B cell (primary cell): ENCODE measurements at regions not wholly inside any gene's neighbourhood (a gene's known extent, or its start where the extent isn't known, plus 50 kb on each side); places are given as distances from the start of the nearest gene placed in this dataset.
"Not testable (repeated sequence)": the region's sequence is repeated elsewhere in the genome, so short reads cannot be mapped to it uniquely, and the experiment has no call there.

Experiments
- ATAC-seq: fragments of 200-7000 bp; cut with Tn5 transposase; one replicate; pipeline ENCODE4 v1.10.0; 2021; ENCODE audit warnings: low read depth, mild to moderate bottlenecking, moderate number of reproducible peaks, moderate library complexity
- CTCF ChIA-PET: fragments of 350-600 bp; sonication (Branson Sonifier 250); formaldehyde crosslinking; loops from one replicate; lab custom pipeline; 2021; ENCODE audit warnings: antibody characterized with exemption, inconsistent platforms; lab: Charles Lee
- POLR2A ChIA-PET: fragments of 350-600 bp; sonication (Branson Sonifier 250); formaldehyde crosslinking; loops from one replicate; lab custom pipeline; 2021; ENCODE audit warnings: antibody characterized with exemption; lab: Charles Lee
- DNase-seq: peaks from one replicate; pipeline ENCODE4 v3.0.0; 2013
- H2AFZ ChIP-seq: 2 replicates; pipeline ENCODE4 v1.6.1; 2012; ENCODE audit warnings: mild to moderate bottlenecking, low read depth, low read length; ENCODE audit not compliant: insufficient read depth, poor library complexity, severe bottlenecking
- H3K27ac ChIP-seq, 2 donors: 1 replicate in 1 of 2; 2 replicates in 1 of 2; pipeline ENCODE4 v1.5.1; 2012 to 2013; ENCODE audit warnings: low read length in 2 of 2, mild to moderate bottlenecking in 2 of 2, moderate library complexity in 1 of 2
- H3K27me3 ChIP-seq, 4 experiments: fragments of 200-600 bp in 1 of 4; sonication (generic) in 1 of 4; replicated peaks in 1 of 4; 1 replicate in 2 of 4; 2 replicates in 2 of 4; pipeline versions ENCODE4 v1.6.1 to v1.7.0; 2013 to 2016; ENCODE audit warnings: low read length in 3 of 4, mild to moderate bottlenecking in 2 of 4, mixed read lengths in 1 of 4, moderate library complexity in 1 of 4; ENCODE audit not compliant: insufficient read depth in 4 of 4, control insufficient read depth in 3 of 4; ENCODE audit errors: control extremely low read depth in 1 of 4
- H3K36me3 ChIP-seq, 2 experiments: replicated peaks in 1 of 2; 1 replicate in 1 of 2; 2 replicates in 1 of 2; pipeline versions ENCODE4 v1.6.1 to v1.7.1; 2013; ENCODE audit warnings: low read length in 1 of 2; ENCODE audit not compliant: insufficient read depth in 2 of 2, control insufficient read depth in 1 of 2; ENCODE audit errors: control extremely low read depth in 1 of 2, extremely low read depth in 1 of 2
- H3K4me1 ChIP-seq, 2 donors: fragments of 200-600 bp in 1 of 2; sonication (generic) in 1 of 2; 1 replicate in 1 of 2; 2 replicates in 1 of 2; pipeline versions ENCODE4 v1.5.1 to v1.6.1; 2013 to 2017; ENCODE audit warnings: low read length in 2 of 2; ENCODE audit not compliant: control insufficient read depth in 2 of 2, insufficient read depth in 2 of 2
- H3K4me2 ChIP-seq: replicated peaks from 2 replicates; pipeline ENCODE3; 2012; ENCODE audit warnings: mild to moderate bottlenecking, low read depth, low read length; ENCODE audit not compliant: poor library complexity, severe bottlenecking
- H3K4me3 ChIP-seq, 5 experiments: fragments of 200-600 bp in 1 of 5; sonication (generic) in 1 of 5; 1 replicate in 3 of 5; 2 replicates in 2 of 5; pipeline versions ENCODE4 v1.5.1 to v1.7.0; 2011 to 2016; ENCODE audit warnings: low read length in 4 of 5, mild to moderate bottlenecking in 4 of 5, low read depth in 2 of 5, control low read depth in 1 of 5, moderate library complexity in 1 of 5; ENCODE audit not compliant: insufficient read depth in 1 of 5; ENCODE audit errors: control extremely low read depth in 1 of 5, extremely low read depth in 1 of 5
- H3K79me2 ChIP-seq: fragments of 200-600 bp; sonication (generic); one replicate; pipeline ENCODE4 v1.6.0; 2016; ENCODE audit warnings: low read length; ENCODE audit not compliant: control insufficient read depth, insufficient read depth
- H3K9ac ChIP-seq: fragments of 200-600 bp; sonication (generic); 2 replicates; pipeline ENCODE4 v1.6.1; 2017; ENCODE audit warnings: mild to moderate bottlenecking, low read length, moderate library complexity
- H3K9me3 ChIP-seq, 3 donors: one replicate each; pipeline versions ENCODE4 v1.6.1 to v1.7.1; 2013; ENCODE audit warnings: low read length in 2 of 3; ENCODE audit not compliant: control insufficient read depth in 2 of 3, insufficient read depth in 1 of 3; ENCODE audit errors: control extremely low read depth in 1 of 3
- H4K20me1 ChIP-seq: 2 replicates; pipeline ENCODE4 v1.6.0; 2012; ENCODE audit warnings: mild to moderate bottlenecking, low read length; ENCODE audit not compliant: insufficient read depth, control insufficient read depth, poor library complexity, severe bottlenecking
- H3K27ac Mint-ChIP-seq: one replicate; pipeline ENCODE4 v1.8.0; 2021; ENCODE audit warnings: mixed read lengths
- H3K27me3 Mint-ChIP-seq: one replicate; pipeline ENCODE4 v1.8.0; 2021; ENCODE audit warnings: mixed read lengths
- H3K4me1 Mint-ChIP-seq: one replicate; pipeline ENCODE4 v1.8.0; 2021; ENCODE audit warnings: mixed read lengths
- H3K4me3 Mint-ChIP-seq: one replicate; pipeline ENCODE4 v1.8.0; 2021; ENCODE audit warnings: mixed read lengths
- H3K9me3 Mint-ChIP-seq: one replicate; pipeline ENCODE4 v1.8.0; 2022; ENCODE audit warnings: mixed read lengths; ENCODE audit not compliant: insufficient read depth
- EZH2 ChIP-seq: IDR thresholded peaks from 2 replicates; pipeline ENCODE4 v1.6.1; 2012; ENCODE audit warnings: borderline replicate concordance, low read depth, mild to moderate bottlenecking, moderate library complexity, low read length; ENCODE audit not compliant: insufficient read depth, poor library complexity, severe bottlenecking
- WGBS: methylation state at CpG from one replicate; pipeline ENCODE4 v1.1.5; 2013; ENCODE audit warnings: missing lambda C conversion rate; ENCODE audit not compliant: insufficient coverage; 5-methylcytosine and 5-hydroxymethylcytosine counted together
- intact Hi-C: fragments of 100-400 bp; cut with micrococcal nuclease; formaldehyde crosslinking; loops from one replicate; pipeline ENCODE4 v1.10.0; 2022
- TF ChIP-seq, protein P1 (sequence below): fragments of 200-600 bp; IDR thresholded peaks from one replicate; pipeline ENCODE4 v1.8.0; 2022; ENCODE audit warnings: antibody characterized with exemption, mild to moderate bottlenecking

DNA sequence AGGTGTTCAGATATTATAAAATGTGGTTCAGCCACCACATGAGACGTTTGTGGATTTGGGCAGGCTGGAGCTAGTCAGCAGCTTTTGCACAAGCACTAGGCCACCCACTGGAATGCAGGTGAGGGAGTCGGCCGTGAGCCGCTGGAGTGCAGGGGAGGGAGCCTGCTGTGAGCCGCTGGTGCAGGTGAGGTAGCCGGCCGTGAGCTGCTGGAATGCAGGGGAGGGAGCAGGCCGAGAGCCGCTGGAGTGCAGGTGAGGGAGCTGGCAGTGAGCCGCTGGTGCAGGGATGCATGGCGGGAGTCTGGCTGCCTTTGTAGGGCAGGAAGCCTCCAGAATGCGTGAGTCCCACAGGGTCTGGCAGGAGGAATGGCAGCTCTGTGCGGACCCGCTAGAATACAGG lies 1907.6 kb upstream of the DEFB115 start:
- POLR2A ChIA-PET: no interaction called here

DNA sequence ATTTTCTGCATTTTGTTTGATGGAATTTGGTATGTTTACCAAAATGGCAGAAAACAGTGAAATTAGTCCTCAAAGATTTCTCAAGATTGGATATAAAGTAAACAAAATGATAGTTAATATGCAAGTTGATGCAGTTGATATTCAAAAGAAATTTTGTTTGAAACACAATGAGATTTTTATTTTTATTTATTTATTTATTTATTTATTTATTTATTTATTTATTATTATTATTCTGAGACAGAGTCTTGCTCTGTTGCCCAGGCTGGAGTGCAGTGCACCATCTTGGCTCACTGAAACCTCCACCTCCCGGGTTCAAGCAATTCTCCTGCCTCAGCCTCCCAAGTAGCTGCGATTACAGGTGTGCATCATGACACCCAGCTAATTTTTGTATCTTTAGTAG lies 1881.5 kb upstream of the DEFB115 start:
- H3K4me2 ChIP-seq, H2AFZ ChIP-seq, H3K4me3 ChIP-seq, H3K4me1 Mint-ChIP-seq, ATAC-seq, H4K20me1 ChIP-seq, H3K27ac Mint-ChIP-seq, CTCF ChIA-PET, H3K9me3 Mint-ChIP-seq, H3K9ac ChIP-seq, H3K27me3 Mint-ChIP-seq, H3K4me3 Mint-ChIP-seq, H3K4me1 ChIP-seq, POLR2A ChIA-PET, H3K27me3 ChIP-seq, H3K79me2 ChIP-seq, H3K27ac ChIP-seq, H3K36me3 ChIP-seq, DNase-seq, intact Hi-C loops: not testable (repeated sequence)
- peaks cover 0 to 14% (median 1%) of the 10 kb centered on the region in 3 donors for H3K9me3 ChIP-seq
- WGBS: 76% methylated on average over 2 of the region's 2 CpGs

More for the DNA sequence above, 1907.6 kb upstream of the DEFB115 start:
- DNase-seq: no peak
- no peak overlapping the region for H3K27ac ChIP-seq
- no peak overlapping the region for H3K9ac ChIP-seq
- H4K20me1 ChIP-seq: no peaks in the 10 kb centered on the region
- H3K79me2 ChIP-seq: no peaks in the 10 kb centered on the region
- Mint-ChIP-seq H3K27me3 (no peaks in the 10 kb centered on the region), H3K27ac (no peak overlapping the region), H3K4me1 (no peaks in the 10 kb centered on the region), H3K4me3 (no peak overlapping the region), H3K9me3 (peaks cover 1% of the 10 kb centered on the region)
- no peaks in the 10 kb centered on the region for H3K27me3 ChIP-seq
- H3K4me3 ChIP-seq: no peak overlapping the region
- H3K4me2 ChIP-seq: no peak overlapping the region
- no peak for ATAC-seq
- intact Hi-C loops: no loop called here
- peaks cover 0 to 26% (median 0%) of the 10 kb centered on the region in 3 donors for H3K9me3 ChIP-seq
- no peak overlapping the region for H2AFZ ChIP-seq
- no peak for TF ChIP-seq EZH2
- TF ChIP-seq, protein P1, sequence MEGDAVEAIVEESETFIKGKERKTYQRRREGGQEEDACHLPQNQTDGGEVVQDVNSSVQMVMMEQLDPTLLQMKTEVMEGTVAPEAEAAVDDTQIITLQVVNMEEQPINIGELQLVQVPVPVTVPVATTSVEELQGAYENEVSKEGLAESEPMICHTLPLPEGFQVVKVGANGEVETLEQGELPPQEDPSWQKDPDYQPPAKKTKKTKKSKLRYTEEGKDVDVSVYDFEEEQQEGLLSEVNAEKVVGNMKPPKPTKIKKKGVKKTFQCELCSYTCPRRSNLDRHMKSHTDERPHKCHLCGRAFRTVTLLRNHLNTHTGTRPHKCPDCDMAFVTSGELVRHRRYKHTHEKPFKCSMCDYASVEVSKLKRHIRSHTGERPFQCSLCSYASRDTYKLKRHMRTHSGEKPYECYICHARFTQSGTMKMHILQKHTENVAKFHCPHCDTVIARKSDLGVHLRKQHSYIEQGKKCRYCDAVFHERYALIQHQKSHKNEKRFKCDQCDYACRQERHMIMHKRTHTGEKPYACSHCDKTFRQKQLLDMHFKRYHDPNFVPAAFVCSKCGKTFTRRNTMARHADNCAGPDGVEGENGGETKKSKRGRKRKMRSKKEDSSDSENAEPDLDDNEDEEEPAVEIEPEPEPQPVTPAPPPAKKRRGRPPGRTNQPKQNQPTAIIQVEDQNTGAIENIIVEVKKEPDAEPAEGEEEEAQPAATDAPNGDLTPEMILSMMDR: no peak
- H3K4me1 ChIP-seq: no peaks in the 10 kb centered on the region
- CTCF ChIA-PET: interaction anchor here (0.7 kb wide), 1 partner anchor 10 kb away, joined by 6 read pairs; no protein-coding TSS in a partner anchor
- 93% methylated on average over 14 of the region's 14 CpGs for WGBS
- no peaks in the 10 kb centered on the region for H3K36me3 ChIP-seq

DNA sequence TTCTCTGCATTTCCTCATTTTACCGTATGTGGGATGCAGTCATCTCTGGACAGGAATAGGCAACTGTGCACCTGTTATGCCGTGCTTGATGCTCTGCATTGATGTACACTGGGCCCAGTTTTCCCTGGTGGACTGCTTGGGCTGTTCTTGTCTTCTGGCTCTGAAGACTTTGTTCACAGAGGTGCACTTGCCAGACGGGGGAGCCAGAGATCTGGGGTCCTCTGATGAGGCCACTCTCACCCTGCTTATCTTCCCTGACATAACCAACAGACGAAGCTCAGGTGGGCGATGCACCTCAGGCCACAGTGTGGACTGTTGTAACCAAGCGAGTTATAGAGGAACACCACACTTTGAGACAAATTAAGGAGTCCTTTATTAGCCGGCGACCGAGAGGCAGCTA lies 1864.6 kb upstream of the DEFB115 start:
- ATAC-seq, H3K4me1 Mint-ChIP-seq, H3K4me3 ChIP-seq, H3K36me3 ChIP-seq, H3K27ac ChIP-seq, POLR2A ChIA-PET, H3K9ac ChIP-seq, H3K27me3 Mint-ChIP-seq, H3K4me3 Mint-ChIP-seq, H2AFZ ChIP-seq, H3K4me2 ChIP-seq, H4K20me1 ChIP-seq, DNase-seq, H3K27ac Mint-ChIP-seq, H3K4me1 ChIP-seq, H3K27me3 ChIP-seq, intact Hi-C loops, CTCF ChIA-PET, H3K9me3 ChIP-seq, H3K9me3 Mint-ChIP-seq, H3K79me2 ChIP-seq: not testable (repeated sequence)
- WGBS: 64% methylated on average over 8 of the region's 9 CpGs
